ENCODE measurements at regions not wholly inside any gene's neighbourhood (a gene's known extent, or its start where the extent isn't known, plus 50 kb on each side); places are given as distances from the start of the nearest gene placed in this dataset.

DNA sequence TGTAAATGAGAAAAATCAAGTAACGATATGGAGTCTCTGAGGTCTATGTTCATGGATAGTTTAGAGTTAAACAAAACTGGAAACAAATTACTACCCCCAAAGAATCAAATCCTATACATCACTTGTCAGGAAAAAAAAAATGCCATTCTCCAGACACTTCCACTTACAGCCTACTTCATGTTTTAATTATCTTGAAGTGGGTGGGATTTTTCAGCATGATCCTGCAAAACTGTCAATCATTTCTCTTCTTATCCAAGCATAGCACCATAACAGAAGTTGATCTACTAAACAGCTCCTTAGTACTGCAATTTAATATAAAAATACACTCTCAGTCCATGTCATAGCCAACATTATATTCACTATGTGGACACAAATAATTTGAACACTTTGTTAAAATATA lies 833.9 kb downstream of the TUSC7 start:
- Histone ChIP-seq H3K9me3 (ENCODE audit: control insufficient read depth in 4 of 4, insufficient read depth in 3 of 4, low read length in 3 of 4) (no peaks in the 10 kb centered on the region), H3K27me3 (ENCODE audit: control insufficient read depth in 3 of 3, insufficient read depth in 3 of 3, low read length in 2 of 3) (no peaks in the 10 kb centered on the region), H3K4me3 (no peak overlapping the region), H3K27ac (ENCODE audit: low read depth in 1 of 2, low read length in 1 of 2) (no peak overlapping the region), H3K4me1 (ENCODE audit: control insufficient read depth in 5 of 5, insufficient read depth in 5 of 5, low read length in 5 of 5) (no peaks in the 10 kb centered on the region), H3K9ac (ENCODE audit: insufficient read depth in 1 of 2, low read length in 2 of 2) (no peak overlapping the region), H3K36me3 (ENCODE audit: control insufficient read depth in 4 of 4, insufficient read depth in 4 of 4, low read length in 4 of 4) (no peaks in the 10 kb centered on the region)
- WGBS, 2 donors: 88 to 92% methylated on average over 1 of the region's 1 CpG
- no peak for DNase-seq
- TF ChIP-seq, protein P1, sequence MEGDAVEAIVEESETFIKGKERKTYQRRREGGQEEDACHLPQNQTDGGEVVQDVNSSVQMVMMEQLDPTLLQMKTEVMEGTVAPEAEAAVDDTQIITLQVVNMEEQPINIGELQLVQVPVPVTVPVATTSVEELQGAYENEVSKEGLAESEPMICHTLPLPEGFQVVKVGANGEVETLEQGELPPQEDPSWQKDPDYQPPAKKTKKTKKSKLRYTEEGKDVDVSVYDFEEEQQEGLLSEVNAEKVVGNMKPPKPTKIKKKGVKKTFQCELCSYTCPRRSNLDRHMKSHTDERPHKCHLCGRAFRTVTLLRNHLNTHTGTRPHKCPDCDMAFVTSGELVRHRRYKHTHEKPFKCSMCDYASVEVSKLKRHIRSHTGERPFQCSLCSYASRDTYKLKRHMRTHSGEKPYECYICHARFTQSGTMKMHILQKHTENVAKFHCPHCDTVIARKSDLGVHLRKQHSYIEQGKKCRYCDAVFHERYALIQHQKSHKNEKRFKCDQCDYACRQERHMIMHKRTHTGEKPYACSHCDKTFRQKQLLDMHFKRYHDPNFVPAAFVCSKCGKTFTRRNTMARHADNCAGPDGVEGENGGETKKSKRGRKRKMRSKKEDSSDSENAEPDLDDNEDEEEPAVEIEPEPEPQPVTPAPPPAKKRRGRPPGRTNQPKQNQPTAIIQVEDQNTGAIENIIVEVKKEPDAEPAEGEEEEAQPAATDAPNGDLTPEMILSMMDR (IDR thresholded peaks at IDR 0.05; ENCODE audit: control extremely low read depth, extremely low read depth): no peak
- no peak for ATAC-seq (ENCODE audit: insufficient read depth, low FRiP score)

DNA sequence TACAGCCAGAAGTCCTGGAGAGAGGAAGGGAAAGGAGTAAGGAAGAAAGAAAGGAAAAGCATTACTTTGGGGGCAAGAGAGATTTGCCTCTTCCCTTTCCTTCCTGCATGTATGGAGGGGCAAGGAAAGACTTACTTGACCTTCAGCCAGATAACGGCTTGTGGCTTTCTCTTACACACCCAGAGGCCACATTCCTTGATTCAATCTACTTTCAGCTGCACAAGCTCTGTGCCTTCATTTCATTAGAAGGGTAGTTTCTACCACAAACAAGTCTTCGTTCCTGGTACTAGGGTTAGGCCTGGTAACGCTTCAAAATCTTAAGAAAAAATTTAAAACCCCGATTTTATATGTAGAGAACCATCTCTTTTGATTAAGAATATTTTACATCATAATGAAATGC lies 835.9 kb downstream of the TUSC7 start:
- Histone ChIP-seq H3K4me1 (ENCODE audit: control insufficient read depth in 5 of 5, insufficient read depth in 5 of 5, low read length in 5 of 5) (no peaks in the 10 kb centered on the region), H3K36me3 (ENCODE audit: control insufficient read depth in 4 of 4, insufficient read depth in 4 of 4, low read length in 4 of 4) (no peaks in the 10 kb centered on the region), H3K9me3 (ENCODE audit: control insufficient read depth in 4 of 4, insufficient read depth in 3 of 4, low read length in 3 of 4) (no peaks in the 10 kb centered on the region), H3K9ac (ENCODE audit: insufficient read depth in 1 of 2, low read length in 2 of 2) (no peak overlapping the region), H3K4me3 (no peak overlapping the region), H3K27me3 (ENCODE audit: control insufficient read depth in 3 of 3, insufficient read depth in 3 of 3, low read length in 2 of 3) (no peaks in the 10 kb centered on the region), H3K27ac (ENCODE audit: low read depth in 1 of 2, low read length in 1 of 2) (no peak overlapping the region)
- TF ChIP-seq, protein P1 (IDR thresholded peaks at IDR 0.05; ENCODE audit: control extremely low read depth, extremely low read depth): no peak
- no peak for DNase-seq
- ATAC-seq (ENCODE audit: insufficient read depth, low FRiP score): no peak
- WGBS, 2 donors: 72 to 77% methylated on average over 4 of the region's 4 CpGs

DNA sequence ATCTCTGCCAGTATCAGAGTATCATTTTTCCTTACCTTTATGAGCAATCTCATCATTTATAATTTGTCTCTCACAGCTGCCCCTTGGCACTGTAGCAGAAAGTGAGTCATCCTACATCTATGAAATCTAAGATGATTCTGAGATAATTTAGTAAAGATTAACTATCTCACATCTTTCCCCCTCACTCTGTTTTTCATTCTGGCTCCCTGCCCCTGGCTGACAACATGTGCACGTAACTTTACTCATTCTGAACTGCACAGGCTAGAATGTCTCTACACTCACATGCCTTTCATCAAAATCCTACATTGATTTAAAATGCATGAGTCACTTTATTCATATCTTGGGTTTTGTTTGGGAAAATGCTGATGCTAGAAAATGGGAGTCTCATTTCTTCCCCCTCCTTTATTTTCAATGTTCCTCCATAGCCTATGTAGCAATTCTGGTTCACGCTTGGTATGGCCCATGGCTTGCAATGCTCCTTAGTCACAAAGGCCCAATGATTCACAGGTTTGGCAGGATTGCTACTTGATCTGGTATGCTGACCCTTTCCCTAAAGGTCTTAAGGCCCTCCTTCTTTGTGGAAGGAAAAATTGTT lies 838.5 kb downstream of the TUSC7 start:
- 78 to 87% methylated on average over 2 of the region's 2 CpGs for WGBS, 2 donors
- Histone ChIP-seq H3K9me3 (ENCODE audit: control insufficient read depth in 4 of 4, insufficient read depth in 3 of 4, low read length in 3 of 4) (no peaks in the 10 kb centered on the region), H3K36me3 (ENCODE audit: control insufficient read depth in 4 of 4, insufficient read depth in 4 of 4, low read length in 4 of 4) (no peaks in the 10 kb centered on the region), H3K4me1 (ENCODE audit: control insufficient read depth in 5 of 5, insufficient read depth in 5 of 5, low read length in 5 of 5) (no peaks in the 10 kb centered on the region), H3K4me3 (no peak overlapping the region), H3K27me3 (ENCODE audit: control insufficient read depth in 3 of 3, insufficient read depth in 3 of 3, low read length in 2 of 3) (no peaks in the 10 kb centered on the region), H3K27ac (ENCODE audit: low read depth in 1 of 2, low read length in 1 of 2) (no peak overlapping the region), H3K9ac (ENCODE audit: insufficient read depth in 1 of 2, low read length in 2 of 2) (no peak overlapping the region)
- ATAC-seq (ENCODE audit: insufficient read depth, low FRiP score): peak; percentile 71
- no peak for DNase-seq
- TF ChIP-seq, protein P1 (IDR thresholded peaks at IDR 0.05; ENCODE audit: control extremely low read depth, extremely low read depth): no peak

DNA sequence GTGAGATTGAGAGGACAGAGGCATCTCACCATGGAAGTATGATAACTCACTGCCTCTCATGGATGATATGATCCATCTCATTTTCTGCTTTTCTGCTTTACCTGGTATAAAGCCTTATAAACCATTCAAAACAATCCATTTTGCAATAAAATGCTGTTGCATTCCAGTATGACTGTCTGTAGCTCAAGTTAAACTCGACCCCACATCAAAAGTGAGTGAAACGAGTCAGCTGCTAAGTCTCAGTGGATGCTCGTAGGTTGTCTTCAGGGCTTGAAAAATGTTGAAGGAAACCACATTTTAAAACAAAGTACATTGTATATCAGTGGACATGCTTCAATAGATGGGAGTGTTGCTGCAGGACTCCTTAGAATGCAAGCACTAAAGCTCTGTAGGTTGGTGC lies 839.0 kb downstream of the TUSC7 start:
- no peak for ATAC-seq (ENCODE audit: insufficient read depth, low FRiP score)
- H3K27ac ChIP-seq (ENCODE audit: low read depth in 1 of 2, low read length in 1 of 2): no peak overlapping the region
- H3K27me3 ChIP-seq (ENCODE audit: control insufficient read depth in 3 of 3, insufficient read depth in 3 of 3, low read length in 2 of 3): no peaks in the 10 kb centered on the region
- no peaks in the 10 kb centered on the region for H3K9me3 ChIP-seq (ENCODE audit: control insufficient read depth in 4 of 4, insufficient read depth in 3 of 4, low read length in 3 of 4)
- H3K4me1 ChIP-seq (ENCODE audit: control insufficient read depth in 5 of 5, insufficient read depth in 5 of 5, low read length in 5 of 5): no peaks in the 10 kb centered on the region
- H3K36me3 ChIP-seq (ENCODE audit: control insufficient read depth in 4 of 4, insufficient read depth in 4 of 4, low read length in 4 of 4): no peaks in the 10 kb centered on the region
- TF ChIP-seq, protein P1 (IDR thresholded peaks at IDR 0.05; ENCODE audit: control extremely low read depth, extremely low read depth): no peak
- no peak overlapping the region for H3K4me3 ChIP-seq
- WGBS, 2 donors: 71 to 85% methylated on average over 3 of the region's 3 CpGs
- H3K9ac ChIP-seq (ENCODE audit: insufficient read depth in 1 of 2, low read length in 2 of 2): no peak overlapping the region
- no peak for DNase-seq
